Activated CD4-positive, alpha-beta T cell treated with anti-CD3 and anti-CD28 coated beads for 4 hours (primary cell): ENCODE measurements at regions not wholly inside any gene's neighbourhood (a gene's known extent, or its start where the extent isn't known, plus 50 kb on each side); places are given as distances from the start of the nearest gene placed in this dataset.

Experiments
- DNase-seq, 2 donors: peaks; one replicate each; pipeline ENCODE4 v3.0.0-alpha.2; 2020

DNA sequence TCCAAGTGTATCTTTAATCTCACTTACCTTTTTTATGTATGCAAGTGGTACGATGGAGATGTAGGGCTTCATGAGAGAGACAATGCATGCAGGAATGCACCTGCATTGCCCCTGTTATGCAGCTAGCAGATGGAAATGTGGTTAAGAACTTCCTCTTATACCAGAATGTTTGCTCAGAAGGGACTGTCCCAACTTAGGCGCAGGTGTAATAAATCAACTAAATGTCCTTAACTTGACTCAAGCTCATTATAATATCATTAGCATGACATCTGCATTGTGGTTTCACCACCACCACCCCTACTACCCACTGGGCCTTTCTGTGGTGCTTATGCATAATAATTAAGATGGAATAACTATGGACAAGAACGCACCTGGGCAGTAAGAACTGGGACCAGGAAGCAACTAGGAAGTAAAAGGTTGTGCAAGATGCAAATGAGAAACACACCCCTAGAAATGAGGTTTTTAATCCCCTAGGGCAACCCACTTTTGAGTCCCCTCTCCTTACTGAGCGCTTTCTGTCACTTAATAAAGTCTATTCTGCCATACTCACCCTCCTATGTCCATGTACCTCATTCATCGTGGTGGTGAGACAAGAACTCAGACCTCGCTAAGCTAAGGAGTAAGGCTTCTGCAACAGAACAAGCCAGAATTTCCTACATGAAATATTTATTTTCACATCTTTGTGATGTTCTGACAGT lies 1103.3 kb upstream of the B3GALT2 start:
- DNase-seq: peak; percentile 48 to 60

DNA sequence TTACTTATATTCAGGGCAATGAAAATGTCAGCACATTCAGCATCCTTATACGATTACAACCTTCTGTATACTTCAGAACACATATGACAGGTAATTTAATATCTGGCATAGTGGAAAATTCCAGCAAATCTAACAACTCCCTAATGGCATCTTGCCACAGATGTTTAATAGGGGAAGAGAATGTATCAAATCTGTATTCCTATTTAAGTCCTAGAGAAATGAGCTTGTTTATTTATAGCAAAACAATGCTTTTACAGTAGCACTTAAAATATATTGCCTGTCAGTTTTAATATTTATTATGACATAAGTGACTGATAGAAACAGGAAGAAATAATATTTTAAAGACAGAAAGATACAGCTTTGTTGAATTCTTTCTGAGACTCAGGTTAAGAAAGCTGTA lies 1101.8 kb upstream of the B3GALT2 start:
- DNase-seq: no peak

GRCh38 chr1:194281376-194281775 lies 1095.0 kb upstream of the B3GALT2 start:
- DNase-seq: no peak

DNA sequence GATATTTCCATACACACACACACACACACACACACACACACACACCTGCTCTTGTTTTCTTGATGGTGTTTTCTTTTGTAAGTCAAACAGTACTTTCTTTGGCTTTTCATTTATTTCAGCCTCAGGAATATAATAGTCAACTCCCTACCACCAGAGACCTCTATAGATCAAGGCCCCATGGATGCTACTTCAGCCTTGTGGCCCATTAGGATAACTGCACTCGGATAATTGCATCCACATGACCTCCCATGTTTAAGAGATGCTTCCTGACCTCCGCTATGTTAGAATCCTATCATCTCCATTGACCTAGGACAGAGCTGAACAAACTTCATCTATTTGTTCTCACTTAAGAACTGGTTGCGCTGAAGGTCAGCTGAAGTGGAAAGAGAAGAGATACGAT lies 1094.0 kb upstream of the B3GALT2 start:
- DNase-seq: no peak

DNA sequence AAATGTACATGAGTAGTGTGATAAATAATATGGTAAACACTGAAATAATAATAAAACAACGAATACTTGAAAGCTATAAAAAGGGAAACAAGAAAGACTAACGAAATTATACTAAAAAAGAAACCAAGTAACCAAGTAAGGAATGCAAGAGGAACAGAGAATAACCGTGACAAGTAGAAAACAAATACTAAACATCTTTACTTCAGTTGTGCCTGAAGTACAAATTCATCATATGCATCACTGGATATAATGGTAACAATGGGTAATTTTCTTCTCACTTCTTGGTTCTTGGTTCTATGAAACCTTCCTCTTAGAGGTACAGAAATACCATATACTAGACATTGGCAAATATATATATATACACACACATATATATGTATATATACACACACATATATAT lies 1093.6 kb upstream of the B3GALT2 start:
- DNase-seq: no peak

- no peak for DNase-seq
Measured at GRCh38 chr1:194277927-194278326, 1091.5 kb upstream of the B3GALT2 start.

DNA sequence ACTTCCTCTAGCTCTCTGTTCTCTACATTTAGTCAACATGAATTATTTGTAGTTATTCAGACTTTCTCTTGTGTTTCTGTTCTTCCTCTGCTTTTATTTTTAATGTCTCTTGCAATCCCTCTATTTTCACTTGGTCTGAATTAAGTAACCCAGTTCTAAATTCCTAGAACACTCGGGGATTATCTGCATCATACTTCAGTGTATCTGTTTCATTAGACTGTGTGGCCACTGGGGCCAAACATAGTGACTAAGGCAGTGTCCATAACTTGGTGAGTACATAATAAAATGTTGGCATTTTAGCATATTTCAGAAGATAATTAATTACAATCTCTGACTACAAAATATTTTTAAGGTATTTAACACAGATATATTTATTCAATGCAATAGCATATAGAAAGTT lies 1087.2 kb upstream of the B3GALT2 start:
- DNase-seq: no peak

DNA sequence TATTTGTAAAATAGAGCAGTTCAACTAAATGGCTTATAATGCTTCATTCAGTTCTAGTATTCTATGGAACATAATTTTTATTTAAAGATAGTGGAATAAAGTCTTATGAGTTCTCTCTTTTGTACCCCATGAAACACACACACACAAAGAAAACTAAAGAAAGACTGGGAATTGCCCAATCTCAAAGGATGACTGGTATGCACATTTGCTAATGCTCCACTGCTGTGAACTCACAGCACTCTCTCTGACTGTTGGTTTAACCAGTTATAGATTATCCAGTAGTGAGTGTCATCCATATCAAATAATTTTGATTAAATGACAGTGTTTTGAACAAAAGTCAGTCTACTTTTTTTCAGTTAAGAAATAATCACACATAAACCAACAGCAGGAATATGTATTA lies 1082.4 kb upstream of the B3GALT2 start:
- no peak for DNase-seq

DNA sequence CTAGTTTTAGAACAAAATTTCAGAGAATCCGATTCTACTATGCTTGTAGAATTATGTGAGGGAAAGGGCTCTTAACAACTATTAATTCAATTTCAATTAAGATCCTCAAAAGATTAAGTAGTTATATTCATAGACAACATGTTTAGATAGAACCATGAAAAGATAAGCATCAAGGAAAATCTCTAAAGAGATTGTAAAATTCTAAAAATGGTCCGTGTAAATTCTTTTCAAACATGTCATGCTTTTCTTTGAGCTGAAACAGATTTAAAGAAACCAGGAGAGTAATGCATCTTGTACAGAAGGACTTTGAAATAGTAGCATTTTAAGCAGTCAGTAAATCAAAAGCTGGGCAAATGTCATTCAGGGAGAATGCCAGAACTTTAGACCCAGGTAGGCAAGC lies 1080.6 kb upstream of the B3GALT2 start:
- DNase-seq: no peak

DNA sequence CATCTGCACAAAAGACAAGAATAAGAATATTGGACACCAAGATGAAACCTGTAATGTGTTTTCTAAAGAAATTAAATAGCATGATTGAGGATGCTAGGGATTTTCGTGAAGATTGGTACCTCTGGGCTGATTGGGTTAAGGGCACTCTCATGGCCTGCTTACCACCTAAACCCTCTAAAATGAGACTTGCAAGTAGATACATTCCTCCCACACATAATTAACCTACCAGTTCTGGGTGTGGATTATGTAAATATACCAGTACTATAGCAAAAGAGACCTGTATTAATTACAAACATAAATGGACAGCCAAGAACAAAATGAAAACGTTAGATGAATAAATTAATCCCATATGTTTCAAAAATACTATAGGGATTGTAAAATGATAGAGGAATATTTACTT lies 1069.6 kb upstream of the B3GALT2 start:
- no peak for DNase-seq

- DNase-seq: no peak
Measured at GRCh38 chr1:194252199-194252598, 1065.8 kb upstream of the B3GALT2 start.

DNA sequence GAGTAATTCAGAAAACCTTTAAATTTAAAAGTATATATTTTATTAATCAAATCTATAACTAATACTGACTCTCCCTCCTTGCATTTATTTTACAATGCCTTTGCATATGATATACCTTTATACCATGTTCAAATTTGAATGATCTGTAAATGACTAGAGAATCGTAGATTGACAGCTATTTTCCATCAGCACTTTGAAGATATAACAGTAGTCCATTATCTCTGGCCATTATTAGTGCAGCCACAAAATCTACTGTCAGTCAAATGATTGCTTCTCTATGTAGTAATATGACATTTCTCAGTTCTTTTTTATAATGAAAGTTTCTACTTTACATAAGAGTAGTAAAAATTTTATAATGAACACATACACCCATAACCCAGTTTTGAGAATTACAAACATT lies 1054.8 kb upstream of the B3GALT2 start:
- DNase-seq: no peak

DNA sequence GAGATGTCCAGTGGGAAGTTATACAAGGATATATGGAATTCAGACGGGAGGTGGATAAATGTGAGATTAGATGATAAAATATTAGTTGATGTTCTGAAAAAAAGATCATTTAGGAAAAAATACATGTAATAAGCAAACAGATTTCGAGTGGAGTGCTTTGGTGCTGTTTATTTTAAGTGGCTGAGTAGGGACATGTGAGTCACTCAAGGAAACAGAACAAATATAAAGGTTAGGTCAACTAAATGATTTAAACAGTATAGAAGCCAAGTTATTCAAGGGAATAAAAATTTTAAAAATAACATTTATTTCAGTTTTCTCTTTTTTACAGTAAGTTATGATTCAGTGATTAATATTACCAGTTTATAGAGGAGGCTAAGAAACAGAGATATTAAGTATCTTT lies 1046.7 kb upstream of the B3GALT2 start:
- DNase-seq: no peak

DNA sequence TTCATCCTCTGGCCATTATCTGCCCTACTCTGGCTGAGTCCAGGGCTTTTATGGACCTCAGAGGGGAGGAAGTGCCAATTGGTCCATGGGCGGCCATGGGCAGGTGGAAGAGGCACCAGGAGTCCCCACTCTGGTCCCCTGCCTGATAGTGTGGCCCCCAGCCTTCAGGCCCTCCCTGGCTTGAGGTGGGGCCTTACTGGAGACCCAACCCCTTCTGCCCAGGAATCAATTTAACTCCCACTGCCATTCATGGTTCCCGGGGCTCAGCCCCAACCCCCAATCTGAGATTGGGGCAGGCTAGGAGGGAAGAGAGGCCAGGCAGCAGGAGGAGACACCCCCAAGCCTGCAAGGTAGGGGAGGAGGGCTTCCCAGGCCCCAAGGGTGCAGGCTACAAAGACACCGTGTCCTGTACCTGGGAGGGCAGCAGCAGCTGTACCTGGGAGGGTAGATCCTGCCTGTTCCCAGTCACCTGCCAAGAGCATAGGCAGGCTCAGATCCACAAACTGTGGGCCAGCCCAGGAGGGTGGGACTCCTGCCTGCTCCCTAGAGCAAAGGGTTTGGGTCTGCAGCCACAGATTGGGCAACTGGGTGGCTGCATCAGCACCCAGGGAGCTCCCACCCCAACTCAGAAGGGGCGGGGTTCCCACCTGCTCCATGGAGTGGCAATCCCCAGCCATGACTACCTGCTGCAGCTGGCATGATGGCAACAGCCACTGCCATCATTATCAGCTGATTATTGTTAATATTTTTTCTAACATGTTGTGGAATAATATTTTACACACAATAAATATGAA lies 1044.1 kb upstream of the B3GALT2 start:
- DNase-seq: no peak

DNA sequence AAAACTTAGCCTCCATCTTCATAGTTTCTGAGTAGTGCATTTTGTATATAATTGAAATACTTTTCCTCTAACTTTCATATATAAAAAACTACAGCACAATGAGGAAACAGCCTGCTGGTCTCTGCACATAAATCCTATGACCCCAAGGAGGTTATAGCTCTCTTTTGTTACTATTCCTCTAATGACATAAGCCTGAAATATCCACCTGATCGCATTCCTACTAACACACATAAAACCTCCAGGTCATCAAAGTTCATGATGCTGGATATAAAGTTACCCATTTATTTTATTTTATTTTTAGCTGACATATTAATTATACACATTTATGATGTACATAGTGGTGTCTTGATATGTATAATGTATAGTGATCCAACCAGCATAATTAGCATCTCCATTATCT lies 1042.0 kb upstream of the B3GALT2 start:
- DNase-seq: no peak

- DNase-seq: no peak
Measured at GRCh38 chr1:194227161-194227560, 1040.7 kb upstream of the B3GALT2 start.

GRCh38 chr1:194225821-194226220 lies 1039.4 kb upstream of the B3GALT2 start:
- no peak for DNase-seq

DNA sequence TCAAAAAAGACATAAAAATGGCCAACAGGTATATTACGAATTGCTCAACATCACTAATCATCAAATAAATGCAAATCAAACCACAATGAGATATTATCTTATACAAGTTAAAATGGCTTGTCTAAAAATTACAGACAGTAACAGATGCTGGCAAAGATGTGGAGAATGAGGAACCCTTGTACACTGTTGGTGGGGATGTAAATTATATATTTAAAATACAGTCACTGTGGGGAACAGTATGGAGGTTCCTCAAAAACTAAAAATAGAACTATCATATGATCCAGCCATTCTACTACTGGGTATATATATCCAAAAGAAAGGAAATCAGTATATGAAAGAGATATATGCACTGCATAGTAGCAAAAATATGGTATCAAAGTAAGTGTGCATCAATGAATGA lies 1037.2 kb upstream of the B3GALT2 start:
- no peak for DNase-seq

- no peak for DNase-seq
Measured at GRCh38 chr1:194215448-194215847, 1029.0 kb upstream of the B3GALT2 start.

DNA sequence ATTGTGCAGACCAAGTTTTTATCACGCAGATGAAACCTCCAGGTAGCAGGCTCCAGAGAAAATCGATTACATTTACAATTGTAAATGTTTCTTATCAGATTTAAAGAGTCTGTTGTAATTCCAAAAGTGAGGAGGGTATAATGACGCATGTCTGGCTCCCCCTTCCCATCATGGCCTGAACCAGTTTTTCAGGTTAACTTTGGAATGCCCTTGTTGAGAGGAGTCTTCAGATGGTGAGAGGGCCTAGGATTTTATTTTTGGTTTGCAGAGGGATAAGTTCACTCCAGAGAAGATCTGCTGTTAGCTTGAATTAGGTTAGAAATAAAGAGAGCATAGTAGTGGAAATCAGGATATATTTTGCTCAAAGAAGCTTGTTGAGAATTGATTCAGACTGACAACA lies 1028.3 kb upstream of the B3GALT2 start:
- no peak for DNase-seq

- no peak for DNase-seq
Measured at GRCh38 chr1:194209920-194210319, 1023.5 kb upstream of the B3GALT2 start.

GRCh38 chr1:194208674-194209073 lies 1022.3 kb upstream of the B3GALT2 start:
- no peak for DNase-seq

DNA sequence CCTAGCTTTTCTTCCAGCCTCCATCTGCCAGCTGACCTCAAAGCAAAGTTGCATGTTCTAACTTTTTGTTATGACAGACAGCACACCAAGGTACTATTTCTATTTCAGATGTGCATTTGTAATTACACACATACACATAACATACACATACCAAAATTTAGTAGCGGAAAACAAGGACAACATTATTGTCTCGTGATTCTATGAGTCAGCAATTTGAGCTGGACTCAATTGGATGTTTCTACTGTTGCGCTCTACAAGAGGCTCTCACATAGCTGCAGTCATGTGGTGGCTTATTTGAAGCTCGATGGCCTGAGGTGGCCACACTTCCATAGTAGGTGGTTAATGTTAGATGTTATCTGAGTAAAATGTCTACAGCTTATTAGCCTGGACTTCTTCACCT lies 1010.1 kb upstream of the B3GALT2 start:
- DNase-seq: no peak

GRCh38 chr1:194194724-194195123 lies 1008.3 kb upstream of the B3GALT2 start:
- DNase-seq: no peak

DNA sequence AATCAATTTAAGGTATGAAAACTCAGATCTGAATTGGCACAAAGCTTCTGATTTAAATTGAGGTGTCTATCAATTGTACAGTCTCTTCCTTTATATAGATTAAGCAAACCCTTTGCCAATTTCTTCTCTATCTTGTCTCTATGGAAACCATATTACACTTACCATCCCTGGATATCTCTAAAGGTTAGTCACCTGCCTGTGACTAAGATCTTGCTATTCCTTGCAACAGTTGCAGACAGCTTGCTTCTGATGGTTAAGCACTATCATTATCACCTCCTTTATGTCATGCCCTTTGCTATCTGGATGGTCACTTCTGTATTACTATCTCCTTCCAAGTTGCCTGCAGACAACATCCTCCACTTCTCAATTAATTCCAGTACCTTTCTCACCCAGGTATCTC lies 998.6 kb upstream of the B3GALT2 start:
- DNase-seq: no peak
